GM23338 (cell line): ENCODE measurements at regions not wholly inside any gene's neighbourhood (a gene's known extent, or its start where the extent isn't known, plus 50 kb on each side); places are given as distances from the start of the nearest gene placed in this dataset.

Experiments
- ATAC-seq: fragments of 200-7000 bp; cut with Tn5 transposase; 3 replicates; pipeline ENCODE4 v1.9.1; 2020
- DNase-seq: peaks from one replicate; pipeline ENCODE4 v3.0.0-alpha.2; 2015; ENCODE audit warnings: low spot score
- H2AFZ ChIP-seq: fragments of 200-600 bp; sonication (generic); 2 replicates; pipeline ENCODE4 v1.8.0; 2016; ENCODE audit warnings: antibody characterized with exemption, mild to moderate bottlenecking, moderate library complexity
- H3F3A ChIP-seq: fragments of 200-600 bp; sonication (generic); replicated peaks from 2 replicates; pipeline ENCODE4 v1.8.0; 2017; ENCODE audit warnings: antibody characterized with exemption, mixed run types, low read depth
- H3K27ac ChIP-seq: fragments of 200-600 bp; sonication (generic); 2 replicates; pipeline ENCODE4 v1.6.1; 2016; ENCODE audit warnings: low read depth
- H3K27me3 ChIP-seq: fragments of 200-600 bp; sonication (generic); 2 replicates; pipeline ENCODE4 v1.8.0; 2016; ENCODE audit warnings: mild to moderate bottlenecking, mixed run types, moderate library complexity; ENCODE audit not compliant: insufficient read depth
- H3K36me3 ChIP-seq: fragments of 200-600 bp; sonication (generic); 2 replicates; pipeline ENCODE4 v1.8.0; 2016; ENCODE audit warnings: mild to moderate bottlenecking; ENCODE audit not compliant: insufficient read depth
- H3K4me1 ChIP-seq: fragments of 200-600 bp; sonication (generic); 2 replicates; pipeline ENCODE4 v1.8.0; 2016; ENCODE audit warnings: mild to moderate bottlenecking, moderate library complexity; ENCODE audit not compliant: insufficient read depth
- H3K4me2 ChIP-seq: fragments of 200-600 bp; sonication (generic); 2 replicates; pipeline ENCODE4 v1.7.1; 2017; ENCODE audit warnings: mixed run types
- H3K4me3 ChIP-seq: fragments of 200-600 bp; sonication (generic); 2 replicates; pipeline ENCODE4 v1.6.1; 2016; ENCODE audit warnings: mixed run types
- H3K79me2 ChIP-seq: fragments of 200-600 bp; sonication (generic); replicated peaks from 2 replicates; pipeline ENCODE4 v1.8.0; 2017; ENCODE audit warnings: mild to moderate bottlenecking; ENCODE audit not compliant: insufficient read depth
- H3K9me2 ChIP-seq: fragments of 200-600 bp; sonication (generic); 2 replicates; pipeline ENCODE4 v1.8.0; 2017; ENCODE audit not compliant: insufficient read depth
- H4K20me1 ChIP-seq: fragments of 200-600 bp; sonication (generic); replicated peaks from 2 replicates; pipeline ENCODE4 v1.8.0; 2017; ENCODE audit warnings: mild to moderate bottlenecking; ENCODE audit not compliant: insufficient read depth
- H3K27ac Mint-ChIP-seq: 2 replicates; pipeline ENCODE4 v1.8.0; 2020; ENCODE audit warnings: inconsistent platforms, mild to moderate bottlenecking, moderate library complexity, mixed read lengths
- H3K27me3 Mint-ChIP-seq: 3 replicates; pipeline ENCODE4 v1.8.0; 2022; ENCODE audit warnings: low read depth, mild to moderate bottlenecking, moderate library complexity, mixed read lengths, inconsistent platforms; ENCODE audit not compliant: insufficient read depth, poor library complexity
- H3K36me3 Mint-ChIP-seq: 3 replicates; pipeline ENCODE4 v1.8.0; 2021; ENCODE audit warnings: low read depth, mild to moderate bottlenecking, inconsistent platforms, moderate library complexity, mixed read lengths
- H3K4me1 Mint-ChIP-seq: 3 replicates; pipeline ENCODE4 v1.8.0; 2020; ENCODE audit warnings: mild to moderate bottlenecking, inconsistent platforms, mixed read lengths
- H3K4me3 Mint-ChIP-seq: 3 replicates; pipeline ENCODE4 v1.8.0; 2021; ENCODE audit warnings: moderate library complexity, mild to moderate bottlenecking, inconsistent platforms, mixed read lengths
- H3K9me3 Mint-ChIP-seq: 3 replicates; pipeline ENCODE4 v1.8.0; 2020; ENCODE audit warnings: moderate library complexity, mild to moderate bottlenecking, inconsistent platforms, mixed read lengths
- CREB1 ChIP-seq: fragments of 250-450 bp; sonication (Bioruptor Pico); IDR thresholded peaks from 2 replicates; pipeline ENCODE4 v1.5.0; 2020; ENCODE audit warnings: low read depth, mild to moderate bottlenecking, moderate library complexity
- EZH2 ChIP-seq: fragments of 200-600 bp; sonication (generic); IDR thresholded peaks from one replicate; pipeline ENCODE4 v1.8.0; 2017; ENCODE audit warnings: antibody characterized with exemption, mild to moderate bottlenecking, low read depth; ENCODE audit not compliant: unreplicated experiment
- EZH2phosphoT487 ChIP-seq: fragments of 200-600 bp; sonication (generic); IDR thresholded peaks from one replicate; pipeline ENCODE4 v1.8.1; 2018; ENCODE audit warnings: antibody characterized with exemption; ENCODE audit not compliant: unreplicated experiment
- JUNB ChIP-seq: IDR thresholded peaks from one replicate; pipeline ENCODE4 v1.6.1; 2016; ENCODE audit warnings: antibody characterized with exemption; ENCODE audit not compliant: unreplicated experiment
- NANOG ChIP-seq: IDR thresholded peaks from 2 replicates; pipeline ENCODE4 v1.6.1; 2016; ENCODE audit warnings: antibody characterized with exemption, borderline replicate concordance
- POLR2AphosphoS5 ChIP-seq: IDR thresholded peaks from 2 replicates; pipeline ENCODE4 v1.6.1; 2016; ENCODE audit warnings: antibody characterized with exemption, low read depth
- STAT1 ChIP-seq: IDR thresholded peaks from one replicate; pipeline ENCODE4 v1.6.1; 2016; ENCODE audit warnings: antibody characterized with exemption; ENCODE audit not compliant: unreplicated experiment
- ZNF114 ChIP-seq: fragments of 250-450 bp; sonication (Bioruptor Pico); IDR thresholded peaks from 2 replicates; pipeline ENCODE4 v1.5.0; 2020; ENCODE audit warnings: mild to moderate bottlenecking, moderate library complexity
- ZNF331 ChIP-seq: fragments of 250-450 bp; sonication (Bioruptor Pico); IDR thresholded peaks from 2 replicates; pipeline ENCODE4 v1.5.0; 2020; ENCODE audit warnings: low read depth, mild to moderate bottlenecking, moderate library complexity
- TF ChIP-seq, protein P1 (sequence below): IDR thresholded peaks from 2 replicates; pipeline ENCODE4 v1.6.1; 2016; ENCODE audit warnings: antibody characterized with exemption
- TF ChIP-seq, protein P2 (sequence below): IDR thresholded peaks from one replicate; pipeline ENCODE4 v1.6.1; 2018; ENCODE audit warnings: antibody characterized with exemption; ENCODE audit not compliant: unreplicated experiment
- TF ChIP-seq, protein P3 (sequence below): fragments of 250-450 bp; sonication (Bioruptor Pico); IDR thresholded peaks from 2 replicates; pipeline ENCODE4 v1.5.0; 2020; ENCODE audit warnings: mild to moderate bottlenecking, moderate library complexity
- TF ChIP-seq, protein P4 (sequence below), 2 experiments: fragments of 200-600 bp in 1 of 2; sonication (generic) in 1 of 2; conservative IDR thresholded peaks; 2 replicates each; pipeline versions ENCODE4 v1.5.1 to v1.6.1; 2016 to 2017; ENCODE audit warnings: antibody characterized with exemption in 2 of 2, low read depth in 2 of 2, mild to moderate bottlenecking in 2 of 2, moderate library complexity in 1 of 2

DNA sequence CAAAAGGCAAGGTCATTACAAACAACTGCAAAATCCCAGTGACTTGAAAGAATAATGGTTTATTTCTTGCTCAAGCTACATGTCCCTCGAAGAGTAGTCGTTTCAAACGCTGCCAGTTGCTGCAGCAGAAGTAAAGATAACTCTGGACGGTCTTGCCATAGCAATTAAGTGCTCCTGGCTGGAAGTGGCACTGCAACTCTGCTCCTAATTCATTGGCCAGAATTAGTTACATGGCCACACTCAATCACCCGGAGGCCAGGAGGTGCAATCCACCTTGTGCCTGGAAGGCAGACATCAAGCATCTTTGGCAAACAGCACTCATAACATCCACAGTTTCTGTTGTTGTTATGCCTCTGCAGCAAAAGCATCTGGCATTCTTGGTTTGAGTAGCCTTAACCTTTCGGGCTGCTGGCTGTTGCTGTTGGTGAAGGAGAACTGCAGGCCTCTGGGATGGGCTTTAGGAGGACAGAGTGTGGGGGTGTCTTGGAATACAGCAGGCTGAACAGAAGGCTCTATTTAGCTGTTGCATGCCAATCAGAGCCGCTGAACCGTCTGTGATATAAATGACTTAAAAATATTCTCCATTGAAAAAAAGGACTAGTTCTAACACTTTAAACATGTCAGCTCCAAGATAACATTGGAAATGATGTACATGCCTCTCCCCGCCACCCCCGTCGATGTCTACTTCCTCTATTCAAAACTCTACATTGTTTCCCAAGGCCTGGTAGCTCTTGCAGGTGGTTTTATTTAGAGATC is 123.5 kb upstream of the DYRK2 start:
- H3K9me3 Mint-ChIP-seq: no peaks in the 10 kb centered on the region; the same call in 2 of the 3 replicates
- peak; percentile 53 for ATAC-seq

More for the DNA sequence above, 123.5 kb upstream of the DYRK2 start:
- H3K27me3 Mint-ChIP-seq: peaks cover 14% of the 10 kb centered on the region
- H3K4me1 Mint-ChIP-seq: peaks cover 57% of the 10 kb centered on the region
- no peaks in the 10 kb centered on the region for H3K36me3 Mint-ChIP-seq
- peak overlapping the region; percentile 3; the same call in 1 of the 2 replicates for H2AFZ ChIP-seq
- H3K27me3 ChIP-seq: no peaks in the 10 kb centered on the region
- H3K4me1 ChIP-seq: peaks cover 36% of the 10 kb centered on the region
- no peaks in the 10 kb centered on the region for H3F3A ChIP-seq
- peak overlapping the region; percentile 2 for H3K4me2 ChIP-seq
- H3K79me2 ChIP-seq: no peaks in the 10 kb centered on the region
- H3K4me3 Mint-ChIP-seq: no peak overlapping the region
- peaks cover 2% of the 10 kb centered on the region; the same call in 1 of the 2 replicates for H3K9me2 ChIP-seq
- peak overlapping the region; percentile 56; the same call in 1 of the 2 replicates for H3K27ac Mint-ChIP-seq
- no peak for TF ChIP-seq EZH2phosphoT487
- TF ChIP-seq, protein P1, sequence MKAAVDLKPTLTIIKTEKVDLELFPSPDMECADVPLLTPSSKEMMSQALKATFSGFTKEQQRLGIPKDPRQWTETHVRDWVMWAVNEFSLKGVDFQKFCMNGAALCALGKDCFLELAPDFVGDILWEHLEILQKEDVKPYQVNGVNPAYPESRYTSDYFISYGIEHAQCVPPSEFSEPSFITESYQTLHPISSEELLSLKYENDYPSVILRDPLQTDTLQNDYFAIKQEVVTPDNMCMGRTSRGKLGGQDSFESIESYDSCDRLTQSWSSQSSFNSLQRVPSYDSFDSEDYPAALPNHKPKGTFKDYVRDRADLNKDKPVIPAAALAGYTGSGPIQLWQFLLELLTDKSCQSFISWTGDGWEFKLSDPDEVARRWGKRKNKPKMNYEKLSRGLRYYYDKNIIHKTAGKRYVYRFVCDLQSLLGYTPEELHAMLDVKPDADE: no peak
- TF ChIP-seq, protein P2, sequence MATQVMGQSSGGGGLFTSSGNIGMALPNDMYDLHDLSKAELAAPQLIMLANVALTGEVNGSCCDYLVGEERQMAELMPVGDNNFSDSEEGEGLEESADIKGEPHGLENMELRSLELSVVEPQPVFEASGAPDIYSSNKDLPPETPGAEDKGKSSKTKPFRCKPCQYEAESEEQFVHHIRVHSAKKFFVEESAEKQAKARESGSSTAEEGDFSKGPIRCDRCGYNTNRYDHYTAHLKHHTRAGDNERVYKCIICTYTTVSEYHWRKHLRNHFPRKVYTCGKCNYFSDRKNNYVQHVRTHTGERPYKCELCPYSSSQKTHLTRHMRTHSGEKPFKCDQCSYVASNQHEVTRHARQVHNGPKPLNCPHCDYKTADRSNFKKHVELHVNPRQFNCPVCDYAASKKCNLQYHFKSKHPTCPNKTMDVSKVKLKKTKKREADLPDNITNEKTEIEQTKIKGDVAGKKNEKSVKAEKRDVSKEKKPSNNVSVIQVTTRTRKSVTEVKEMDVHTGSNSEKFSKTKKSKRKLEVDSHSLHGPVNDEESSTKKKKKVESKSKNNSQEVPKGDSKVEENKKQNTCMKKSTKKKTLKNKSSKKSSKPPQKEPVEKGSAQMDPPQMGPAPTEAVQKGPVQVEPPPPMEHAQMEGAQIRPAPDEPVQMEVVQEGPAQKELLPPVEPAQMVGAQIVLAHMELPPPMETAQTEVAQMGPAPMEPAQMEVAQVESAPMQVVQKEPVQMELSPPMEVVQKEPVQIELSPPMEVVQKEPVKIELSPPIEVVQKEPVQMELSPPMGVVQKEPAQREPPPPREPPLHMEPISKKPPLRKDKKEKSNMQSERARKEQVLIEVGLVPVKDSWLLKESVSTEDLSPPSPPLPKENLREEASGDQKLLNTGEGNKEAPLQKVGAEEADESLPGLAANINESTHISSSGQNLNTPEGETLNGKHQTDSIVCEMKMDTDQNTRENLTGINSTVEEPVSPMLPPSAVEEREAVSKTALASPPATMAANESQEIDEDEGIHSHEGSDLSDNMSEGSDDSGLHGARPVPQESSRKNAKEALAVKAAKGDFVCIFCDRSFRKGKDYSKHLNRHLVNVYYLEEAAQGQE: no peak
- TF ChIP-seq NANOG: no peak
- no peak for TF ChIP-seq STAT1
- TF ChIP-seq, protein P3, sequence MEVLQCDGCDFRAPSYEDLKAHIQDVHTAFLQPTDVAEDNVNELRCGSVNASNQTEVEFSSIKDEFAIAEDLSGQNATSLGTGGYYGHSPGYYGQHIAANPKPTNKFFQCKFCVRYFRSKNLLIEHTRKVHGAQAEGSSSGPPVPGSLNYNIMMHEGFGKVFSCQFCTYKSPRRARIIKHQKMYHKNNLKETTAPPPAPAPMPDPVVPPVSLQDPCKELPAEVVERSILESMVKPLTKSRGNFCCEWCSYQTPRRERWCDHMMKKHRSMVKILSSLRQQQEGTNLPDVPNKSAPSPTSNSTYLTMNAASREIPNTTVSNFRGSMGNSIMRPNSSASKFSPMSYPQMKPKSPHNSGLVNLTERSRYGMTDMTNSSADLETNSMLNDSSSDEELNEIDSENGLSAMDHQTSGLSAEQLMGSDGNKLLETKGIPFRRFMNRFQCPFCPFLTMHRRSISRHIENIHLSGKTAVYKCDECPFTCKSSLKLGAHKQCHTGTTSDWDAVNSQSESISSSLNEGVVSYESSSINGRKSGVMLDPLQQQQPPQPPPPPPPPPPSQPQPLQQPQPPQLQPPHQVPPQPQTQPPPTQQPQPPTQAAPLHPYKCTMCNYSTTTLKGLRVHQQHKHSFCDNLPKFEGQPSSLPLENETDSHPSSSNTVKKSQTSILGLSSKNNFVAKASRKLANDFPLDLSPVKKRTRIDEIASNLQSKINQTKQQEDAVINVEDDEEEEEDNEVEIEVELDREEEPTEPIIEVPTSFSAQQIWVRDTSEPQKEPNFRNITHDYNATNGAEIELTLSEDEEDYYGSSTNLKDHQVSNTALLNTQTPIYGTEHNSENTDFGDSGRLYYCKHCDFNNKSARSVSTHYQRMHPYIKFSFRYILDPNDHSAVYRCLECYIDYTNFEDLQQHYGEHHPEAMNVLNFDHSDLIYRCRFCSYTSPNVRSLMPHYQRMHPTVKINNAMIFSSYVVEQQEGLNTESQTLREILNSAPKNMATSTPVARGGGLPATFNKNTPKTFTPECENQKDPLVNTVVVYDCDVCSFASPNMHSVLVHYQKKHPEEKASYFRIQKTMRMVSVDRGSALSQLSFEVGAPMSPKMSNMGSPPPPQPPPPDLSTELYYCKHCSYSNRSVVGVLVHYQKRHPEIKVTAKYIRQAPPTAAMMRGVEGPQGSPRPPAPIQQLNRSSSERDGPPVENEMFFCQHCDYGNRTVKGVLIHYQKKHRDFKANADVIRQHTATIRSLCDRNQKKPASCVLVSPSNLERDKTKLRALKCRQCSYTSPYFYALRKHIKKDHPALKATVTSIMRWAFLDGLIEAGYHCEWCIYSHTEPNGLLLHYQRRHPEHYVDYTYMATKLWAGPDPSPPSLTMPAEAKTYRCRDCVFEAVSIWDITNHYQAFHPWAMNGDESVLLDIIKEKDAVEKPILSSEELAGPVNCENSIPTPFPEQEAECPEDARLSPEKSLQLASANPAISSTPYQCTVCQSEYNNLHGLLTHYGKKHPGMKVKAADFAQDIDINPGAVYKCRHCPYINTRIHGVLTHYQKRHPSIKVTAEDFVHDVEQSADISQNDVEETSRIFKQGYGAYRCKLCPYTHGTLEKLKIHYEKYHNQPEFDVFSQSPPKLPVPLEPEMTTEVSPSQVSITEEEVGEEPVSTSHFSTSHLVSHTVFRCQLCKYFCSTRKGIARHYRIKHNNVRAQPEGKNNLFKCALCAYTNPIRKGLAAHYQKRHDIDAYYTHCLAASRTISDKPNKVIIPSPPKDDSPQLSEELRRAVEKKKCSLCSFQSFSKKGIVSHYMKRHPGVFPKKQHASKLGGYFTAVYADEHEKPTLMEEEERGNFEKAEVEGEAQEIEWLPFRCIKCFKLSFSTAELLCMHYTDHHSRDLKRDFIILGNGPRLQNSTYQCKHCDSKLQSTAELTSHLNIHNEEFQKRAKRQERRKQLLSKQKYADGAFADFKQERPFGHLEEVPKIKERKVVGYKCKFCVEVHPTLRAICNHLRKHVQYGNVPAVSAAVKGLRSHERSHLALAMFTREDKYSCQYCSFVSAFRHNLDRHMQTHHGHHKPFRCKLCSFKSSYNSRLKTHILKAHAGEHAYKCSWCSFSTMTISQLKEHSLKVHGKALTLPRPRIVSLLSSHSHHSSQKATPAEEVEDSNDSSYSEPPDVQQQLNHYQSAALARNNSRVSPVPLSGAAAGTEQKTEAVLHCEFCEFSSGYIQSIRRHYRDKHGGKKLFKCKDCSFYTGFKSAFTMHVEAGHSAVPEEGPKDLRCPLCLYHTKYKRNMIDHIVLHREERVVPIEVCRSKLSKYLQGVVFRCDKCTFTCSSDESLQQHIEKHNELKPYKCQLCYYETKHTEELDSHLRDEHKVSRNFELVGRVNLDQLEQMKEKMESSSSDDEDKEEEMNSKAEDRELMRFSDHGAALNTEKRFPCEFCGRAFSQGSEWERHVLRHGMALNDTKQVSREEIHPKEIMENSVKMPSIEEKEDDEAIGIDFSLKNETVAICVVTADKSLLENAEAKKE (CRISPR knock-in tag): no peak
- no peak for TF ChIP-seq ZNF331 (CRISPR knock-in tag)
- no peak for TF ChIP-seq CREB1 (CRISPR knock-in tag)
- TF ChIP-seq ZNF114 (CRISPR knock-in tag): no peak
- no peak for TF ChIP-seq JUNB
- no peak for TF ChIP-seq EZH2
- TF ChIP-seq POLR2AphosphoS5: no peak
- TF ChIP-seq, protein P4, sequence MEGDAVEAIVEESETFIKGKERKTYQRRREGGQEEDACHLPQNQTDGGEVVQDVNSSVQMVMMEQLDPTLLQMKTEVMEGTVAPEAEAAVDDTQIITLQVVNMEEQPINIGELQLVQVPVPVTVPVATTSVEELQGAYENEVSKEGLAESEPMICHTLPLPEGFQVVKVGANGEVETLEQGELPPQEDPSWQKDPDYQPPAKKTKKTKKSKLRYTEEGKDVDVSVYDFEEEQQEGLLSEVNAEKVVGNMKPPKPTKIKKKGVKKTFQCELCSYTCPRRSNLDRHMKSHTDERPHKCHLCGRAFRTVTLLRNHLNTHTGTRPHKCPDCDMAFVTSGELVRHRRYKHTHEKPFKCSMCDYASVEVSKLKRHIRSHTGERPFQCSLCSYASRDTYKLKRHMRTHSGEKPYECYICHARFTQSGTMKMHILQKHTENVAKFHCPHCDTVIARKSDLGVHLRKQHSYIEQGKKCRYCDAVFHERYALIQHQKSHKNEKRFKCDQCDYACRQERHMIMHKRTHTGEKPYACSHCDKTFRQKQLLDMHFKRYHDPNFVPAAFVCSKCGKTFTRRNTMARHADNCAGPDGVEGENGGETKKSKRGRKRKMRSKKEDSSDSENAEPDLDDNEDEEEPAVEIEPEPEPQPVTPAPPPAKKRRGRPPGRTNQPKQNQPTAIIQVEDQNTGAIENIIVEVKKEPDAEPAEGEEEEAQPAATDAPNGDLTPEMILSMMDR (conservative IDR thresholded peaks at IDR 0.05; ENCODE audit: low read depth in 2 of 2): no peak
- no peaks in the 10 kb centered on the region for H3K36me3 ChIP-seq
- no peak overlapping the region for H3K4me3 ChIP-seq
- H3K27ac ChIP-seq: peak overlapping the region; percentile 80
- no peaks in the 10 kb centered on the region for H4K20me1 ChIP-seq
- DNase-seq: peak; percentile 38
